Suprapubic skin (tissue), 4 donors: ENCODE measurements at regions not wholly inside any gene's neighbourhood (a gene's known extent, or its start where the extent isn't known, plus 50 kb on each side); places are given as distances from the start of the nearest gene placed in this dataset.
"Not testable (repeated sequence)": the region's sequence is repeated elsewhere in the genome, so short reads cannot be mapped to it uniquely, and the experiment has no call there.

Experiments
- DNase-seq, 2 donors: peaks; one replicate each; pipeline ENCODE4 v3.0.0-alpha.2; 2019; ENCODE audit warnings: low spot score in 2 of 2
- H3K27ac ChIP-seq: fragments of 200-600 bp; sonication (generic); one replicate; pipeline ENCODE4 v1.5.1; 2019
- H3K27me3 ChIP-seq: fragments of 200-600 bp; sonication (generic); one replicate; pipeline ENCODE4 v1.5.1; 2019
- H3K36me3 ChIP-seq: fragments of 200-600 bp; sonication (generic); one replicate; pipeline ENCODE4 v1.5.1; 2019
- H3K4me1 ChIP-seq: fragments of 200-600 bp; sonication (generic); one replicate; pipeline ENCODE4 v1.5.1; 2019
- H3K4me3 ChIP-seq: fragments of 200-600 bp; sonication (generic); one replicate; pipeline ENCODE4 v1.5.1; 2019; ENCODE audit warnings: mild to moderate bottlenecking
- H3K9me3 ChIP-seq: fragments of 200-600 bp; sonication (generic); one replicate; pipeline ENCODE4 v1.5.1; 2019
- EP300 ChIP-seq: sonication (generic); formaldehyde crosslinking; IDR thresholded peaks from one replicate; pipeline ENCODE4 v1.6.1; 2017; ENCODE audit warnings: antibody characterized with exemption
- POLR2A ChIP-seq, 2 donors: fragments of 450-650 bp; IDR thresholded peaks; one replicate each; pipeline ENCODE4 v1.6.1; 2017; ENCODE audit warnings: antibody characterized with exemption in 2 of 2, mild to moderate bottlenecking in 2 of 2, moderate library complexity in 2 of 2
- POLR2AphosphoS5 ChIP-seq, 3 donors: sonication (generic); formaldehyde crosslinking; IDR thresholded peaks; one replicate each; pipeline ENCODE4 v1.6.1; 2017; ENCODE audit warnings: antibody characterized with exemption in 3 of 3
- WGBS: methylation state at CpG from one replicate; pipeline ENCODE4 v1.1.5; 2018; 5-methylcytosine and 5-hydroxymethylcytosine counted together
- TF ChIP-seq, protein P1 (sequence below), 2 donors: fragments of 200-600 bp in 1 of 2; fragments of 450-650 bp in 1 of 2; sonication (generic) in 1 of 2; IDR thresholded peaks; one replicate each; pipeline ENCODE4 v1.5.1; 2016 to 2019; ENCODE audit warnings: antibody characterized with exemption in 2 of 2, mild to moderate bottlenecking in 1 of 2, moderate library complexity in 1 of 2

DNA sequence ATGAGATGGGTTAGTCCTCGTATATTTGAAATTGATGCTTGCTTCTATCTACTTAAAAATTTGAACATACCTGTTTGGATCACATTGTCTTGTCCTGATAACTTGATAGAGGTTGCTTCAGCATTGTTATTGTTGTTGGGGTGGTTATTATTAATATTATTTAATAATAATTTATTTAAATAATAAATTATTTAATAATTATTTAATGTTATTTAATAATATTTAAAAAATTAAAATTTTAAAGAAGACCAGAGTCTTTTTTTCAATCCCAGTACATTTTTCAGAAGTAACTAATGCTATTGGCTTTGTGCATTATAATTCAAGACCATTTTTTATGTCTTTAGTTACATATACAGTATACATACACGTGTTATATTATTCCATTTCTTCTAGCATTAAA is 116.6 kb upstream of the DUSP22 start:
- Histone ChIP-seq H3K4me3 (no peak overlapping the region), H3K27ac (no peak overlapping the region), H3K9me3 (no peaks in the 10 kb centered on the region), H3K27me3 (peaks cover 30% of the 10 kb centered on the region), H3K4me1 (no peaks in the 10 kb centered on the region), H3K36me3 (no peaks in the 10 kb centered on the region)
- WGBS: 88% methylated on average over 2 of the region's 2 CpGs
- TF ChIP-seq POLR2A (IDR thresholded peaks at IDR 0.05) (no peak), EP300 (no peak), POLR2AphosphoS5 (IDR thresholded peaks at IDR 0.05) (no peak)
- TF ChIP-seq, protein P1, sequence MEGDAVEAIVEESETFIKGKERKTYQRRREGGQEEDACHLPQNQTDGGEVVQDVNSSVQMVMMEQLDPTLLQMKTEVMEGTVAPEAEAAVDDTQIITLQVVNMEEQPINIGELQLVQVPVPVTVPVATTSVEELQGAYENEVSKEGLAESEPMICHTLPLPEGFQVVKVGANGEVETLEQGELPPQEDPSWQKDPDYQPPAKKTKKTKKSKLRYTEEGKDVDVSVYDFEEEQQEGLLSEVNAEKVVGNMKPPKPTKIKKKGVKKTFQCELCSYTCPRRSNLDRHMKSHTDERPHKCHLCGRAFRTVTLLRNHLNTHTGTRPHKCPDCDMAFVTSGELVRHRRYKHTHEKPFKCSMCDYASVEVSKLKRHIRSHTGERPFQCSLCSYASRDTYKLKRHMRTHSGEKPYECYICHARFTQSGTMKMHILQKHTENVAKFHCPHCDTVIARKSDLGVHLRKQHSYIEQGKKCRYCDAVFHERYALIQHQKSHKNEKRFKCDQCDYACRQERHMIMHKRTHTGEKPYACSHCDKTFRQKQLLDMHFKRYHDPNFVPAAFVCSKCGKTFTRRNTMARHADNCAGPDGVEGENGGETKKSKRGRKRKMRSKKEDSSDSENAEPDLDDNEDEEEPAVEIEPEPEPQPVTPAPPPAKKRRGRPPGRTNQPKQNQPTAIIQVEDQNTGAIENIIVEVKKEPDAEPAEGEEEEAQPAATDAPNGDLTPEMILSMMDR (IDR thresholded peaks at IDR 0.05): no peak
- no peak for DNase-seq

DNA sequence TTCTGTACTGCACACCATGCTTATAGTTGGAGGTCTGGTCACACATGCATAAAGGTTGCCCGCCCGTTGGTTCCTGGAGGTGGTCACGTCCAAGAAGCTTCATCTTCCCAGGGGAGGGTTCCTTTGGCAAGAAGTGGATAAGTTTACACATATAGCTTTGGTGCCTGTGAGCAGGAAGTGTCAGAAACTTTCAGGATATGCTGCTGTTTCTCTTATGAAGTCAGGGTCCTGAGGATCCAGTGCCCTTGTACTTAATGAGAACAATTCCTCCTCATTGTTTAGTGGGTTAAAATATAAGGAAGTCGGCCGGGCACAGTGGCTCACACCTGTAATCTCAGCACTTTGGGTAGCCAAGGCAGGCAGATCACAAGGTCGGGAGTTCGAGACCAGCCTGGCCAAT is 115.5 kb upstream of the DUSP22 start:
- Histone ChIP-seq H3K4me3 (no peak overlapping the region), H3K9me3 (no peaks in the 10 kb centered on the region), H3K27ac (no peak overlapping the region), H3K27me3 (peaks cover 30% of the 10 kb centered on the region), H3K36me3 (no peaks in the 10 kb centered on the region), H3K4me1 (no peaks in the 10 kb centered on the region)
- no peak for DNase-seq
- TF ChIP-seq POLR2A (IDR thresholded peaks at IDR 0.05): no peak
- TF ChIP-seq, protein P1 (IDR thresholded peaks at IDR 0.05): no peak
- TF ChIP-seq POLR2AphosphoS5 (IDR thresholded peaks at IDR 0.05): no peak
- no peak for TF ChIP-seq EP300
- 85% methylated on average over 7 of the region's 7 CpGs for WGBS

DNA sequence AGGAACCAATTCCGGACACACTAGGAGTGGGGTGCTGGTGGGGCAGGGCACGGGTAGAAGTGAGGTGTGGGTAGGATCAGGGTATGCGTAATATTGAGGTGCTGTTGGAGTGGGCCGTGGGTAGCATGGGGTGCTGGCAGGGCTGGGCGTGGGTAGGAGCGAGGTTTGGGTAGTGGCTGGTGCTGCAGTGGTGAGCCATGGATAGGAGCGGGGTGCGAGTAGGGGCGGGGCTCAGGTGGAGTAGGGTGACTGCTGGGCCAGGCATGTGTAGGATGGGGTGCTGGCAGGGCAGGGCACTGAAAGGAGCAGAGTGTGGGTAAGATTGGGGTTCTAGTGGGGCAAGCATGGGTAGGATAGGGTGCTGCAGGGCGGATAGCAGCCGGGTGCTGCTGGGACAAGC is 114.2 kb upstream of the DUSP22 start:
- TF ChIP-seq POLR2A (IDR thresholded peaks at IDR 0.05) (no peak), POLR2AphosphoS5 (IDR thresholded peaks at IDR 0.05) (no peak), EP300 (no peak)
- TF ChIP-seq, protein P1 (IDR thresholded peaks at IDR 0.05): no peak
- no peak for DNase-seq
- 83% methylated on average over 11 of the region's 11 CpGs for WGBS

DNA sequence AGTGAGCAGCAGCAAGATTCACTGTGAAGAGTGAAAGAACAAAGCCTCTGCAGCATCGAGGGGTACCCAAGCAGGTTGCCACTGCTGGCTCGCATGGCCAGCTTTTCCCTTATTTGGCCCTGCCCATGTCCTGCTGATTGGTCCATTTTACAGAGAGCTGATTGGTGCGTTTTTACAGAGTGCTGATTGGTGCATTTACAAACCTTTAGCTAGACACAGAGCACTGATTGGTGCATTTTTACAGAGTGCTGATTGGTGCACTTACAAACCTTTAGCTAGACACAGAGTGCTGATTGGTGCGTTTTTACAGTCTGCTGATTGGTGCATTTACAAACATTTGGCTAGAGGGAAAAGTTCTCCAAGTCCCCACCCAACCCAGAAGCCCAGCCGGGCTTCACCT is 113.4 kb upstream of the DUSP22 start:
- H3K4me1 ChIP-seq, H3K9me3 ChIP-seq, H3K36me3 ChIP-seq, H3K27ac ChIP-seq, H3K4me3 ChIP-seq, DNase-seq: not testable (repeated sequence)
- WGBS: 100% methylated on average over 4 of the region's 5 CpGs
- peaks cover 27% of the 10 kb centered on the region for H3K27me3 ChIP-seq

More for the DNA sequence above, 114.2 kb upstream of the DUSP22 start:
- no peak overlapping the region for H3K4me3 ChIP-seq
- no peaks in the 10 kb centered on the region for H3K9me3 ChIP-seq
- H3K36me3 ChIP-seq: no peaks in the 10 kb centered on the region
- H3K27ac ChIP-seq: no peak overlapping the region
- H3K27me3 ChIP-seq: peaks cover 27% of the 10 kb centered on the region
- H3K4me1 ChIP-seq: no peaks in the 10 kb centered on the region

DNA sequence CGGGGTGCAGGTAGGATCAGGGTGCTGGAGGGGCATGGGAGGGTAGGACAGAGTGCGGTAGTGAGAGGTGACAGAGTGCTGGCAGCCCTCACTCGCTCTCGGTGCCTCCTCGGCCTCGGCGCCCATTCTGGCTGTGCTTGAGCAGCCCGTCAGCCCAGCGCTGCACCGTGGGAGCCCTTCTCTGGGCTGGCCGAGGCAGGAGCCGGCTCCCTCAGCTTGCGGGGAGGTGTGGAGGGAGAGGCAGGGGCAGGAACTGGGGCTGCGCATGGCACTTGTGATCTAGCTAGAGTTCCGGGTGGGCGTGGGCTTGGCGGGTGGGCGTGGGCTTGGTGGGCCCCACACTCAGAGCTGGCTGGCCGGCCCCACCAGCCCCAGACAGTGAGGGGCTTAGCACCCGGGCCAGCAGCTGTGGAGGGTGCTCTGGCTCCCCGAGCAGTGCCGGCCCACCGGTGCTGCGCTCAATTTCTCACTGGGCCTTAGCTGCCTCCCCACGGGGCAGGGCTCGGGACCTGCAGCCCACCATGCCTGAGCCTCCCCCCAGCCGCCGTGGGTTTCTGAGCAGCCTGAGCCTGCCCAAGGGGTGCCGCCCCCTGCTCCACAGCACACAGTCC is 112.8 kb upstream of the DUSP22 start:
- no peak for DNase-seq
- Histone ChIP-seq H3K4me3 (no peak overlapping the region), H3K27ac (no peak overlapping the region), H3K27me3 (peaks cover 25% of the 10 kb centered on the region), H3K9me3 (no peaks in the 10 kb centered on the region), H3K4me1 (no peaks in the 10 kb centered on the region), H3K36me3 (no peaks in the 10 kb centered on the region)
- TF ChIP-seq POLR2A (IDR thresholded peaks at IDR 0.05) (no peak), EP300 (no peak), POLR2AphosphoS5 (IDR thresholded peaks at IDR 0.05) (no peak)
- TF ChIP-seq, protein P1 (IDR thresholded peaks at IDR 0.05): no peak
- 98% methylated on average over 12 of the region's 29 CpGs for WGBS

DNA sequence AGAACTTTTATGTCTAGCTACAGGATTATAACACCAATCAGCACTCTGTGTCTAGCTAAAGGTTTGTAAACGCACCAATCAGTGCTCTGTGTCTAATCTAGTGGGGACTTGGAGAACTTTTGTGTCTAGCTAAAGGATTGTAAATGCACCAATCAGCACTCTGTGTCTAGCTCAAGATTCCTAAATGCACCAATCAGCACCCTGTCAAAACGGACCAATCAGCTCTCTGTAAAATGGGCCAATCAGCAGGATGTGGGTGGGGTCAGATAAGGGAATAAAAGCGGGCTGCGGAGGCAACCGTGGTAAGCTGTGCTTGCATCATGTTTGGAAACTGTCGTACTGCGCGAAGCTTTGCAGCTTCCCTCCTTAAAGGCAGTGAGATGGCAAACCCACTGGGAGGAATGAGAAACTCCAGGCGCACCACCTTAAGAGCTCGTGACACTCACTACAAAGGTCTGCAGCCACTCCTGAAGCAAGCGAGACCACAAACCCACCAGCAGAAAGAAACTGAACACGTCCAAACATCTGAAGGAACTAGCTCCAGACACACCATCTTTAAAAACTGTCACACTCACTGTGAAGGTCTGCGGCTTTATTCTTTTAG is 112.1 kb upstream of the DUSP22 start:
- H3K27ac ChIP-seq, H3K9me3 ChIP-seq, H3K4me3 ChIP-seq, H3K36me3 ChIP-seq, DNase-seq, H3K4me1 ChIP-seq: not testable (repeated sequence)
- peaks cover 23% of the 10 kb centered on the region for H3K27me3 ChIP-seq
- 73% methylated on average over 13 of the region's 13 CpGs for WGBS
